Suprapubic skin (tissue), 4 donors: ENCODE measurements at regions not wholly inside any gene's neighbourhood (a gene's known extent, or its start where the extent isn't known, plus 50 kb on each side); places are given as distances from the start of the nearest gene placed in this dataset.

ENCODE experiments used
- DNase-seq, 2 donors: peaks; one replicate each; pipeline ENCODE4 v3.0.0-alpha.2; 2019; ENCODE audit warnings: low spot score in 2 of 2
- H3K27ac ChIP-seq: fragments of 200-600 bp; sonication (generic); one replicate; pipeline ENCODE4 v1.5.1; 2019
- H3K27me3 ChIP-seq: fragments of 200-600 bp; sonication (generic); one replicate; pipeline ENCODE4 v1.5.1; 2019
- H3K36me3 ChIP-seq: fragments of 200-600 bp; sonication (generic); one replicate; pipeline ENCODE4 v1.5.1; 2019
- H3K4me1 ChIP-seq: fragments of 200-600 bp; sonication (generic); one replicate; pipeline ENCODE4 v1.5.1; 2019
- H3K4me3 ChIP-seq: fragments of 200-600 bp; sonication (generic); one replicate; pipeline ENCODE4 v1.5.1; 2019; ENCODE audit warnings: mild to moderate bottlenecking
- H3K9me3 ChIP-seq: fragments of 200-600 bp; sonication (generic); one replicate; pipeline ENCODE4 v1.5.1; 2019
- EP300 ChIP-seq: sonication (generic); formaldehyde crosslinking; IDR thresholded peaks from one replicate; pipeline ENCODE4 v1.6.1; 2017; ENCODE audit warnings: antibody characterized with exemption
- POLR2A ChIP-seq, 2 donors: fragments of 450-650 bp; IDR thresholded peaks; one replicate each; pipeline ENCODE4 v1.6.1; 2017; ENCODE audit warnings: antibody characterized with exemption in 2 of 2, mild to moderate bottlenecking in 2 of 2, moderate library complexity in 2 of 2
- POLR2AphosphoS5 ChIP-seq, 3 donors: sonication (generic); formaldehyde crosslinking; IDR thresholded peaks; one replicate each; pipeline ENCODE4 v1.6.1; 2017; ENCODE audit warnings: antibody characterized with exemption in 3 of 3
- WGBS: methylation state at CpG from one replicate; pipeline ENCODE4 v1.1.5; 2018; 5-methylcytosine and 5-hydroxymethylcytosine counted together
- TF ChIP-seq, protein P1 (sequence below), 2 donors: fragments of 200-600 bp in 1 of 2; fragments of 450-650 bp in 1 of 2; sonication (generic) in 1 of 2; IDR thresholded peaks; one replicate each; pipeline ENCODE4 v1.5.1; 2016 to 2019; ENCODE audit warnings: antibody characterized with exemption in 2 of 2, mild to moderate bottlenecking in 1 of 2, moderate library complexity in 1 of 2

DNA sequence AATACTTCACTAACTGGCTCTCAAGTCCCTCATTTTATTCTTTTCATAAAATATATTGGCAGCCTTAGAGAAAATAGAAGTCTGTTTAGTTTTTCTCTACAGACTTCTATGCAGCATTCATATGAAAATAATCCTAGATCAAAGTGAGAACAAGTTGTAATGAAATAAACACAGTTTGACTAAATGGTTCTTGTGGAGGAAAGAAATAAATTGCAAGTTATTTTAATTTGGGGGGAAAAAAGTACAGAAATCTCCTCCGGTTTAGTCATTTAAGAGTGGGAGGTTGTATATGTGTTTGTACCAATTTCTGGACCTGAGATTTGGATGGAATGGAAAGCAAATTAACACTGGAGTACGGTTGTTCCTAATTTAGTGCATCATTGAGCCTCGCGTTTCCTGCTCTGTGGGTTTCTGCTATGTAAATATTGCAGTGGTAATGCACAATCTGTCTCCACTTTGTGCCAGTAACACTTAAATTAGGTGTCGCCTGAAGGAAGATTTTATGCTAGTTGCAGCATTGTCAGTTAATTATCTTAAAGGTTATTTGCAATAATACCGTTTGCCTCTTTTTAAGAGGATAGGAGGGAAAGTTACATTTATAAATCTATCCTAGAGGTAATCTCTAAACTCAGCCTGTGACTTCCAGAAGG lies 100.2 kb downstream of the ZIC5 start:
- TF ChIP-seq POLR2A (IDR thresholded peaks at IDR 0.05), result no peak
- no peak for TF ChIP-seq POLR2AphosphoS5 (IDR thresholded peaks at IDR 0.05)
- TF ChIP-seq, protein P1, sequence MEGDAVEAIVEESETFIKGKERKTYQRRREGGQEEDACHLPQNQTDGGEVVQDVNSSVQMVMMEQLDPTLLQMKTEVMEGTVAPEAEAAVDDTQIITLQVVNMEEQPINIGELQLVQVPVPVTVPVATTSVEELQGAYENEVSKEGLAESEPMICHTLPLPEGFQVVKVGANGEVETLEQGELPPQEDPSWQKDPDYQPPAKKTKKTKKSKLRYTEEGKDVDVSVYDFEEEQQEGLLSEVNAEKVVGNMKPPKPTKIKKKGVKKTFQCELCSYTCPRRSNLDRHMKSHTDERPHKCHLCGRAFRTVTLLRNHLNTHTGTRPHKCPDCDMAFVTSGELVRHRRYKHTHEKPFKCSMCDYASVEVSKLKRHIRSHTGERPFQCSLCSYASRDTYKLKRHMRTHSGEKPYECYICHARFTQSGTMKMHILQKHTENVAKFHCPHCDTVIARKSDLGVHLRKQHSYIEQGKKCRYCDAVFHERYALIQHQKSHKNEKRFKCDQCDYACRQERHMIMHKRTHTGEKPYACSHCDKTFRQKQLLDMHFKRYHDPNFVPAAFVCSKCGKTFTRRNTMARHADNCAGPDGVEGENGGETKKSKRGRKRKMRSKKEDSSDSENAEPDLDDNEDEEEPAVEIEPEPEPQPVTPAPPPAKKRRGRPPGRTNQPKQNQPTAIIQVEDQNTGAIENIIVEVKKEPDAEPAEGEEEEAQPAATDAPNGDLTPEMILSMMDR (IDR thresholded peaks at IDR 0.05), result no peak
- TF ChIP-seq EP300, result no peak
- no peak for DNase-seq

DNA sequence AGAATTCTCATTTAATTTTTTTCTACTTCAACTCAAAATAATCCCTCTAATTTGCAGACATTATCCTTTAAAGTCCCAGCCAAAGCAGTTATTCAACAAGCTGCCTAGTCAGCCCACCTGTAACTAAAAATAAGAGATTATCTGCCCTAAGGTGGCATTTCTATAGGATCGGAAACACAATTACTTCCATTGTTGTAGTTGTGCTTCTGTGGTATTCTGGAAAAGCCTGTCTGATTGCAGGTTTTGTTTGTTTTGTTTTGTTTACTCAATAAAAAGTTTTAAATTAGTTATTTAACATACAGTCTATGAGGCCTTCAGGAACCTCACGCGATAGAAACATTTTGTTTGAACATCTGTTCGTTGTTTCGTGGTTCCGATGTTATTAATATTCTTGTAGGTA lies 101.0 kb downstream of the ZIC5 start:
- no peaks in the 10 kb centered on the region for H3K4me1 ChIP-seq
- WGBS, result 93% methylated on average over 6 of the region's 6 CpGs
- no peak for TF ChIP-seq EP300
- TF ChIP-seq, protein P1 (IDR thresholded peaks at IDR 0.05), result no peak
- no peak for TF ChIP-seq POLR2A (IDR thresholded peaks at IDR 0.05)
- no peak for TF ChIP-seq POLR2AphosphoS5 (IDR thresholded peaks at IDR 0.05)
- no peak overlapping the region for H3K27ac ChIP-seq
- DNase-seq, result no peak
- no peak overlapping the region for H3K4me3 ChIP-seq
- H3K27me3 ChIP-seq, result no peaks in the 10 kb centered on the region
- no peaks in the 10 kb centered on the region for H3K36me3 ChIP-seq
- H3K9me3 ChIP-seq, result no peaks in the 10 kb centered on the region

More for the DNA sequence above, 100.2 kb downstream of the ZIC5 start:
- no peaks in the 10 kb centered on the region for H3K9me3 ChIP-seq
- WGBS, result 27% methylated on average over 6 of the region's 6 CpGs
- no peaks in the 10 kb centered on the region for H3K36me3 ChIP-seq
- H3K27ac ChIP-seq, result no peak overlapping the region
- H3K4me3 ChIP-seq, result no peak overlapping the region
- no peaks in the 10 kb centered on the region for H3K4me1 ChIP-seq
- H3K27me3 ChIP-seq, result no peaks in the 10 kb centered on the region

DNA sequence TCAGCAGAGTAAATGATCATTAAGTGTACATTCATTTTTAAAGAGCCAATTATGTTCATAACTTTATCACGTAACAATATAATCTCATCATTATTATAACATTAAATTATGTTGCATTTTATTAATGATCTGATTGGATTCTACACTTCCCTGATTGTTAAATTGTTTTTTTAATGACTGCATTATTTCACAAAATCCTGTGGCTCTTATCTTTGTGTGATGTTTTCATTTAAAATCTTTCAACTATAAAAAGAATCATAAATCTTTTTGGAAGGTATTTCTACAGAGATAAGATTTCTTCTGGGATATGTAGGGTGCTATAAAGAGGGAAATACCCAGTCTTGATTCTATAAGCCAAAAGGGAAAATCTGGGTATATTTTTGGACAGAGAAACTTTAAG lies 101.7 kb downstream of the ZIC5 start:
- H3K27ac ChIP-seq, result no peak overlapping the region
- DNase-seq, result no peak
- no peaks in the 10 kb centered on the region for H3K36me3 ChIP-seq
- no peak overlapping the region for H3K4me3 ChIP-seq
- no peak for TF ChIP-seq POLR2A (IDR thresholded peaks at IDR 0.05)
- TF ChIP-seq, protein P1 (IDR thresholded peaks at IDR 0.05), result no peak
- no peaks in the 10 kb centered on the region for H3K4me1 ChIP-seq
- H3K27me3 ChIP-seq, result no peaks in the 10 kb centered on the region
- H3K9me3 ChIP-seq, result no peaks in the 10 kb centered on the region
- WGBS, result 96% methylated on average over 1 of the region's 1 CpG

DNA sequence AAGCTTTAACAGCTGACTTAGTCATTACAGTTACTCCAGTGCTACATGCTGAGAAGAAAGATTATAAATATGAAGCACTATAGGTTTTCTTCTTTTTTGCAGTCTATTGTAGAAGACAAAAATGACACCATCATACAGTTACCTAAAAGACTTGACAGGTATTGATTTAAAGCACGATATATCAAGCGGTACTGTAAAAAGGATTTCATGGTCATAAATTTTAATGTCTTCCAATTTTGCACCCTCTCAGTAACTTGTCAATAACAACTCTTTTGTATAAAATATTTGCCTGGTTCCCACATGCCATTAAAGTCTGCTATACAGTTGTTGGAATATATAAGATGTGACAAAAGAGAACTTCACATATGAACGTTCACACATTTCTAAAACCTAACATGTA lies 102.8 kb downstream of the ZIC5 start:
- H3K9me3 ChIP-seq, result no peaks in the 10 kb centered on the region
- no peak overlapping the region for H3K4me3 ChIP-seq
- H3K36me3 ChIP-seq, result no peaks in the 10 kb centered on the region
- WGBS, result 91% methylated on average over 3 of the region's 3 CpGs
- no peaks in the 10 kb centered on the region for H3K27me3 ChIP-seq
- no peak overlapping the region for H3K27ac ChIP-seq
- TF ChIP-seq POLR2AphosphoS5 (IDR thresholded peaks at IDR 0.05) (no peak), EP300 (no peak), POLR2A (IDR thresholded peaks at IDR 0.05) (no peak)
- TF ChIP-seq, protein P1 (IDR thresholded peaks at IDR 0.05), result no peak
- no peaks in the 10 kb centered on the region for H3K4me1 ChIP-seq
- DNase-seq, result no peak

DNA sequence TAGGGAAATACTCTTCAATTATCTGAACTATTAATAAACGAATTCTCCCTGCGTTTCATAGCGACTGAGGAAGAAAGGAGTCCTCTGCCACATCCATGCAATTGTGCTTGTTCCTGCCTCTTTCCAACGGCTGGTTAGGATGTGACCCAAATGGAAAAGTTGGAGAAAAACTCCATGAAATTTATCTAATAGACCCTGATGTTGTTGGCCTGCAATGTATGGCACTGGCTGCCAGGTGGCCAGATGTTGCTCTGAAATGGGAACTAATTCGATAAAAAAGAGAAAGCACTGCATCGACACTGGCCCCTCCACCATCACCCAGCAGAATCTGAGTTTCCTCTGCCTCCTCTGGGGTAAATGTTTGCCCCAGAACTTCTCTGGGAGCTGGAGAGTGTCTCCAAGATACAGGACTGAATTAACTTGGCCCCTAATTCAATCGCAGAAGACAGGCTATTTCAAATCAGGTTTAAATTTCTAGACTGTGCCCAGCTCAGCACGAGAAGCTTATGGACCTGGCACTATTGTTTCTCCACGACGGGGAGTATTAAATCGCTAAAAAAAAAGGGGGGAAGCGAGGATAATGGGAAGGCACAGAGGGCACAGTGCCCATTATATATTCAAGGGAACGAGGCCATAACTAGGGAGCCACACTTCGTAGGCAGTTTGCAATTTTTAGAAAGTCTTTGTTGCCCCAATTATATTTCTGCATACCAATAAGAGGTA lies 103.9 kb downstream of the ZIC5 start:
- H3K27ac ChIP-seq, result no peak overlapping the region
- H3K36me3 ChIP-seq, result no peaks in the 10 kb centered on the region
- DNase-seq, result no peak
- H3K4me3 ChIP-seq, result no peak overlapping the region
- H3K4me1 ChIP-seq, result no peaks in the 10 kb centered on the region
- 91% methylated on average over 14 of the region's 14 CpGs for WGBS
- no peaks in the 10 kb centered on the region for H3K9me3 ChIP-seq
- no peak for TF ChIP-seq EP300
- TF ChIP-seq, protein P1 (IDR thresholded peaks at IDR 0.05), result no peak
- no peak for TF ChIP-seq POLR2AphosphoS5 (IDR thresholded peaks at IDR 0.05)
- no peak for TF ChIP-seq POLR2A (IDR thresholded peaks at IDR 0.05)
- no peaks in the 10 kb centered on the region for H3K27me3 ChIP-seq
